C4-2B (cell line): ENCODE measurements at regions not wholly inside any gene's neighbourhood (a gene's known extent, or its start where the extent isn't known, plus 50 kb on each side); places are given as distances from the start of the nearest gene placed in this dataset.

ENCODE experiments used
- CTCF ChIP-seq: fragments of 450-650 bp; conservative IDR thresholded peaks from 2 replicates; pipeline ENCODE4 v1.5.1; 2017; ENCODE audit warnings: mild to moderate bottlenecking
- ZFX ChIP-seq: fragments of 450-650 bp; IDR thresholded peaks from 2 replicates; pipeline ENCODE4 v1.6.1; 2017

DNA sequence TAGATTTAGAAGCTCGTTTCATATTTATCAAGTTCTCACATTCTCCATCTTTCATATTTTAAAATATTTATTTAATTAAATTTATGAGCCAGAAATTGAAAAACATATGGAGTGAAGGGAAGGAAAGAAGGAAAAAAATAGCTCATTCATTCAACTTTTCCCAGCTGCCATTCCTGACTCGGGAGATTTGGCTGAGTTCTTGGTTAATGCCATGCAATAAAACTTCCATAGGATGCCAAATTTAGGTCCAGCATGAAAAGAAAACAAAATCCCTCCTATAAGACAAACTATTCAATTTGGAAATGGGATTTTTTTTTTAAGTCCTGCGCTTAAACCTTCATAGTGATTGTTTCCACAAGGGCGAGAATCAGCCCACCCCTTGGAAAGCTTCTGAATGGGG lies 426.1 kb upstream of the TNP1 start:
- TF ChIP-seq CTCF (no peak), ZFX (no peak)
